Stomach smooth muscle (tissue), 2 donors: ENCODE measurements at regions not wholly inside any gene's neighbourhood (a gene's known extent, or its start where the extent isn't known, plus 50 kb on each side); places are given as distances from the start of the nearest gene placed in this dataset.
A peak's percentile ranks its signal among the peaks of the same experiment; 100 is the strongest.
"Not testable (repeated sequence)": the region's sequence is repeated elsewhere in the genome, so short reads cannot be mapped to it uniquely, and the experiment has no call there.

Experiments used
- H3K27ac ChIP-seq: one replicate; pipeline ENCODE4 v1.7.0; 2013; ENCODE audit warnings: mild to moderate bottlenecking, low read length, inconsistent platforms
- H3K27me3 ChIP-seq, 2 donors: one replicate each; pipeline ENCODE4 v1.7.0; 2013; ENCODE audit warnings: low read length in 2 of 2; ENCODE audit not compliant: insufficient read depth in 2 of 2, control insufficient read depth in 1 of 2
- H3K36me3 ChIP-seq, 2 donors: one replicate each; pipeline ENCODE4 v1.7.0; 2013; ENCODE audit warnings: low read length in 2 of 2; ENCODE audit not compliant: control insufficient read depth in 2 of 2, insufficient read depth in 2 of 2
- H3K4me1 ChIP-seq: one replicate; pipeline ENCODE4 v1.7.0; 2013; ENCODE audit warnings: low read length; ENCODE audit not compliant: control insufficient read depth, insufficient read depth
- H3K4me3 ChIP-seq, 2 donors: one replicate each; pipeline ENCODE4 v1.7.0; 2013; ENCODE audit warnings: low read length in 2 of 2
- H3K9ac ChIP-seq, 2 donors: one replicate each; pipeline ENCODE4 v1.7.0; 2013; ENCODE audit warnings: low read length in 2 of 2, mild to moderate bottlenecking in 1 of 2
- H3K9me3 ChIP-seq, 2 donors: one replicate each; pipeline ENCODE4 v1.7.0; 2013; ENCODE audit warnings: low read length in 2 of 2; ENCODE audit not compliant: control insufficient read depth in 2 of 2
- donor health status: healthy.
- donor health status: Pancreatic carcinoma.

DNA sequence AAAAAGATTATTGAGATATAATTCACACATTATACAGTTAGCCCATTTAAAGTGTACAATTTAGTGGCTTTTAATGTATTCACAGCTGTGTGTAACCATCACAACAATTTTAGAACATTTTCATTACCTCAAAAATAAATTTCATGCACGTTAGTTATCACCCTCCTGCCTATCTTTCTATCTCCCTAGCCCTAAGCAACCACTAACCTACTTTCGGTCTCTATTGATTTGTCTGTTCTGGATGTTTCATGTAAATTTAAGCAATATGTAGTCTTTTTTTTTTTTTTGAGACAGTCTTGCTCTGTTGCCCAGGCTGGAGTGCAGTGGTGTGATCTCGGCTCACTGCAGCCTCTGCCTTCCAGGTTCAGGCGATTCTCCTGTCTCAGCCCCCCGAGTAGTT, 439.4 kb downstream of the PCNX1 start:
- H3K9me3 ChIP-seq = no peaks in the 10 kb centered on the region
- no peaks in the 10 kb centered on the region for H3K4me1 ChIP-seq
- no peaks in the 10 kb centered on the region for H3K36me3 ChIP-seq
- H3K27ac ChIP-seq = no peak overlapping the region
- H3K4me3 ChIP-seq = no peak overlapping the region
- no peak overlapping the region for H3K9ac ChIP-seq
- no peaks in the 10 kb centered on the region for H3K27me3 ChIP-seq

DNA sequence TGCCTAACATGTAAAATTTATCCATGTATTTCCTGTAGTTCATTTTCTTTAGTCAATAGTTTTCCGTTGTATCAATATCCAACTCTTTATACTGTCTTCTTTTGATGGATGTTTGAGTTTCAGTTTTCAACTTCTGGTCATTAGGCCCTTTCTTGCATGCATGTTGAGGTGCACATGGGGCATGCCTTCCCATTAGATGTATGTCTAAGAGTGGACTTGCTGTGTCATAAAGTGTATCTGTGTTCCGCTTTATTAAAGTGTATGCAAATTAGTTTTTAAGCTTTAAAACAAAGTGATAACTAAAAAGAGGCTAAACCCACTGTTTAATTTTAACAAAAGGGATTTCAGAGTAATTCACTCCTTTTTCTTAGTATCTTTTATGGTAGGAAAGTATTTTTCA, 441.1 kb downstream of the PCNX1 start:
- no peak overlapping the region for H3K4me3 ChIP-seq
- H3K27ac ChIP-seq = no peak overlapping the region
- H3K4me1 ChIP-seq = no peaks in the 10 kb centered on the region
- H3K9me3 ChIP-seq = no peaks in the 10 kb centered on the region
- H3K9ac ChIP-seq = no peak overlapping the region
- no peaks in the 10 kb centered on the region for H3K36me3 ChIP-seq
- no peaks in the 10 kb centered on the region for H3K27me3 ChIP-seq

DNA sequence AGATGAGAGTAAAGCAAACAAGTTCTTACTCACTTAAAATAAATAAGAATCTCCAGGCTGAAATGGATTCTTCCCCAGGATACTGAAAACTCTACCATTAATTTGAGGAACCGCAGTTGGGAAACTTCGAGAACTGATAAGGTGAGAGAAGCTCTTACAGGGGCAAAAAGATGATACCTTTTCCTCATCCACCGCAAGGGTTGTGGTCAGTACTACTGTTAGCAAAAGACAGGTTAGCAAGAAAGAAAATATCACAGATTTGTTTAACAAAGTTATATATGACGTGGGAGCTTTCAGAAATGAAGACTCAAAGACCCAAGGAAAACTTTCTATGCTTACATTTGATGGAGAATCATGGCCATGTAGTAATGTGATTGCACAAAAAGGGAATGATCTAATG, 441.6 kb downstream of the PCNX1 start:
- Histone ChIP-seq H3K27ac (no peak overlapping the region), H3K4me3 (no peak overlapping the region), H3K9ac (no peak overlapping the region), H3K9me3 (no peaks in the 10 kb centered on the region), H3K36me3 (no peaks in the 10 kb centered on the region), H3K27me3 (no peaks in the 10 kb centered on the region), H3K4me1 (no peaks in the 10 kb centered on the region)

DNA sequence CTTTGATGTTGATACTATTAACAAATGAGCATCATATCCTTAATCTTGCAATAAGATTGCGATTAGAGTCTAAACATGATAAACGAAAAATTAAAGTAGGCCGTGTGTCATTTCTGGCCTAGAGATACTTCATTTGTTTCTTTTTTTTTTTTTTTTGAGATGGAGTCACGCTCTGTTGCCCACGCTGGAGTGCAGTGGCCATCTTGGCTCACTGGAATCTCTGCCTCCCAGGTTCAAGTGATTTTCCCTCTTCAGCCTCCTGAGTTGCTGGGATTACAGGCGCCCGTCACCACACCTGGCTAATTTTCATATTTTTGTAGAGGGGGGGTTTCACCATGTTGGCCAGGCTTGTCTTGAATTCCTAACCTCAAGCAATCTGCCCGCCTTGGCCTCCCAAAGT, 446.9 kb downstream of the PCNX1 start:
- no peak overlapping the region for H3K9ac ChIP-seq
- H3K4me1 ChIP-seq = peaks cover 28% of the 10 kb centered on the region
- H3K36me3 ChIP-seq = no peaks in the 10 kb centered on the region
- no peak overlapping the region for H3K27ac ChIP-seq
- no peak overlapping the region for H3K4me3 ChIP-seq
- H3K27me3 ChIP-seq = no peaks in the 10 kb centered on the region
- H3K9me3 ChIP-seq = no peaks in the 10 kb centered on the region

DNA sequence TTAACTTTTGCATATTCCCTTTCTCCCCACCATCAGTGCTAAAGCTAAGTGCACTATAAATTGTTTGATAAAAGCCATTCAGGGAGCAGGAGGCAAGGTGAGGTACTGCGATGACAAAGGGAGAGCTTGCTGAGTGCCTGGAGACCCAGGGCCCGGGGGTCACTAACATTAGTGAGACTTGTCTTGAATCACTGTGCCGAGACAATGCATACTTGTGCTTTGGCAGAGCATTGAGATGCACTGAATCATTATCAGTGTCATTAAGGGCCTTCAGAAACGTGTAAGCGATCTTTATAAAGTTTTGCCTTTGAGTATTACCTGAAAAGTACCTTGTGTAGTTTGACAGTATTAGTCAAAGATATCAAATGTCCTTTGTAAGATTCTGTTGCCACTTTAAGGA, 447.5 kb downstream of the PCNX1 start:
- Histone ChIP-seq H3K4me1 (peaks cover 28% of the 10 kb centered on the region), H3K27me3 (no peaks in the 10 kb centered on the region), H3K27ac (peak overlapping the region; percentile 2), H3K9me3 (no peaks in the 10 kb centered on the region), H3K36me3 (no peaks in the 10 kb centered on the region), H3K4me3 (no peak overlapping the region), H3K9ac (peak overlapping the region in 1 of 2 donors; percentile 31)

DNA sequence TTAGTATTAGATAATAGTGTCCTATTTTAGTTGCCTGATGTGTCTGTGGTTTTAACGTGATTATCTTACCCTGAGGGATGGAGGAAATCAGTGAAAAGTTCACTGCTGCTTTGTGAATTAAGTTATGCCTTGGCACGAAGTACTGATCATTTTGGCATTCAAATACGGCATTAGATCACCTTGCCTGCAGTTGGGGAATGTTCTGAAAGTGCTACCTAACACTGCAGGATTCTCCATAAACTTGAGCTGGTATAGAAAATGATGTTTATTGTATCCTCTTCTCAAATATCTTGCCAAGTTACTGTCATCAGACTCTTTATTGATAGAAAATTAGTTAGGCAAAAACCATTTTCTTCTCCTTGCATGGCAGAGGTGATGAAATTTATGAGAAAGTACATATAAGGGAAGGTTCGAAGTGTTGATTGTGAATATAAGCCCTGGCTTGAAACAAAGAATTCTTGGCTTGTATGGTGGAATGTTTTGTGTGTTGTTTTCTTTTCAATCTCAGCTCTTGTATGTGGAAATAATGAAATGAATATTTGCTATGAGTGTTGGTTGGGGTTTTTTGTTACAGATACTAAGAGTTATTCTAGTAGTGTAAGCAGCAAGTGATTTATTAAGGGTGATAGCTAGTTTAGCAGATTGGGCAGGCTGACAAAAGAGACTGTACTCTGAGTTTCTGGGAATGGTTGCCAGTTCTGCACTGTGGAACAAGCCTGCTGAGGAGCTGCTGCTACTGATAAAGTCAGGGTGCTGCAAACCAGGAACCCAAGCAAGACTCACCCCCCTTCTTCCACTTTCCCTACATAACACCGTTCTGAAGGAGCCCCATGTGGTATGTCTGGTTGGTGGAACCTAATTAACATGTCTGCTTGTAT, 448.3 kb downstream of the PCNX1 start:
- H3K27ac ChIP-seq = peak overlapping the region; percentile 2
- H3K9ac ChIP-seq = no peak overlapping the region
- peaks cover 28% of the 10 kb centered on the region for H3K4me1 ChIP-seq
- no peaks in the 10 kb centered on the region for H3K9me3 ChIP-seq
- no peaks in the 10 kb centered on the region for H3K36me3 ChIP-seq
- no peaks in the 10 kb centered on the region for H3K27me3 ChIP-seq
- peak overlapping the region in 1 of 2 donors; percentile 44 for H3K4me3 ChIP-seq

DNA sequence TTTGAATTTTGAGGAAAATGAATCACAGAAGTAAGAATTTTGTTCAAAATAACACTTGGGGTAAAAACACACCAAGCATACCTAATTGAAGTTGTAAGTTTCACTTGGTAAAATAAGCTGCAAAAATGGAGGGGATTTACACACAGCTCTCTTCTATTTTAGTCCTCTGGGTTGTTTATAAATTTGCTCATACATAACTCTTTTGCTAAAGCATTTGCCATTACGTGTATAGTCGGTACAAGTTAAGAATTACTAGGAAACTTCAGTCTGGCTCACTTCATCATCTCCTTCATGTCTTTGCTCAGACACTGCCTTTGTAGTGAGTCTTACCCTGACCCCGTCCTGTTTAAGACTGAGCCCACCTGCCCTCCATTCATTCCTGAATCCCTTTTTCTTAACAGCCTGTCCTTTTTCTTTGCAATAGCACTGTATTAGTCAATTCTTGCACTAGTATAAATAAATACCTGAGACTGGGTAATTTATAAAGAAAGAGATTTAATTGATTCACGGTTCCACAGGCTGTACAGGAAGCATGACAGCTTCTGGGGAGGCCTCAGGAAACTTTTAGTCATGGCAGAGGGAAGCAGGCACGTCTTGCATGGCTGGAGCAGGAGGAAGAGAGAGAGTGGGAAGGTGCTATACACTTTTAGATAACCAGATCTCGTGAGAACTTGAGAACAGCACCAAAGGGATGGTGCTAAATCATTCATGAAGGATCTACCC, 451.1 kb downstream of the PCNX1 start:
- H3K27ac ChIP-seq = peak overlapping the region; percentile 38
- no peak overlapping the region for H3K9ac ChIP-seq
- H3K27me3 ChIP-seq = no peaks in the 10 kb centered on the region
- H3K9me3 ChIP-seq = no peaks in the 10 kb centered on the region
- no peak overlapping the region for H3K4me3 ChIP-seq
- H3K4me1 ChIP-seq = peaks cover 28% of the 10 kb centered on the region
- no peaks in the 10 kb centered on the region for H3K36me3 ChIP-seq

DNA sequence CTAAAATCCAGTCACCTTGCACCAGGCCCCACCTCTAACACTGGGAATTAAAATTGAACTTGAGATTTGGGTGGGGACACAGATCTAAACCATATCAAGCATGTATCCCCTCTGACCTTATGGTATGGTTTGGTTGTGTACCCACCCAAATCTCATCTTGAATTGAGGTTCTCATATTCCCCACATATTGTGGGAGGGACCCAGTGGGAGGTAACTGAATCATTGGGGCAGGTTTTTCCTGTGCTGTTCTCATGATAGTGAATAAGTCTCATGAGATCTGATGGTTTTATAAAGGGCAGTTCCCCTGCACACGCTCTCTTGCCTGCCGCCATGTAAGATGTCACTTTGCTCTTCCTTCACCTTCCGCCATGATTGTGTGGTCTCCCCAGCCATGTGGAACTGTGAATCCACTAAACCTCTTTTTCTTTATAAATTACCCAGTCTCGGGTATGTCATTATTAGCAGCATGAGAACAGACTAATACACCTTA, 451.7 kb downstream of the PCNX1 start:
- H3K36me3 ChIP-seq, H3K27me3 ChIP-seq, H3K4me3 ChIP-seq, H3K9ac ChIP-seq, H3K9me3 ChIP-seq: not testable (repeated sequence)
- H3K27ac ChIP-seq = peak overlapping the region; percentile 38
- H3K4me1 ChIP-seq = peaks cover 28% of the 10 kb centered on the region

DNA sequence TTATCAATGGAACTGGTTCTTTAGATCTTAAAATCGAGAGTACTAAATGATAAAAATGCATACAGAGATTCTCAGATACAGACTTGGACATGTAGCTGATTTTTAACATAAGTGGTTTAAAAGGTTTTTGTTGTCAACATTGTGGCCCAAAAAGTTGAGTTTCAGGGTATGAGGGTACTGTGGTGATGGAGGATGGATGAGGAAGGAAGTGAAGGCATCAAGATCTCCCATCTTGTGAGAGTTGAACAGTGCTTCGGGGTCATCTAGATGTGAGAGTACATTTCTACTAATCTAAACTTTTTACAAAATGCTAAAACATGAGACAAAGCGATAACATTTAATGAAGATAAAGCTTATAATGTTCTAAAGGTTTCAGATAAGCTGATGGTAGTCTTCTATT, 452.6 kb downstream of the PCNX1 start:
- H3K4me1 ChIP-seq = peaks cover 24% of the 10 kb centered on the region
- no peaks in the 10 kb centered on the region for H3K9me3 ChIP-seq
- no peaks in the 10 kb centered on the region for H3K27me3 ChIP-seq
- no peak overlapping the region for H3K4me3 ChIP-seq
- H3K36me3 ChIP-seq = no peaks in the 10 kb centered on the region
- no peak overlapping the region for H3K27ac ChIP-seq
- H3K9ac ChIP-seq = no peak overlapping the region

DNA sequence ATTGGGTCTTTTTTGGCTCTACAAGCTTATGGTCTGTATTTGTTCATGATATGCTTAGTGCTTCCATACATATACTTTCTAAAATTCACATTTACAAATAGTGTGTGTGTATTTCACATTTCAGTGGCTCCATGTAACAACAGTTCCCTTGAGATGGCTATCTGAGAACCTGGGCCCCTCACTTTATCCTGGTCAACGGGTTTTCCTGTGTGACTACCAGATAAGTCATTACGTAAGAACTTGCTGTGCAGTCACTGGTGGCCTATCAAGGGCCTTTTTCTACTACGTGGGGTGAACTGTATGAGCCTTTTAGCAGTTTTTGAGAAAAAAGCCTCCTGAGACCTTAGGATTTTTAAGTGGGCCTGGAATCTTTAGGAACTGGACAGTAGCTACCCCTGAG, 454.1 kb downstream of the PCNX1 start:
- Histone ChIP-seq H3K9ac (no peak overlapping the region), H3K4me3 (no peak overlapping the region), H3K9me3 (no peaks in the 10 kb centered on the region), H3K4me1 (peaks cover 16% of the 10 kb centered on the region), H3K36me3 (no peaks in the 10 kb centered on the region), H3K27ac (no peak overlapping the region), H3K27me3 (no peaks in the 10 kb centered on the region)

DNA sequence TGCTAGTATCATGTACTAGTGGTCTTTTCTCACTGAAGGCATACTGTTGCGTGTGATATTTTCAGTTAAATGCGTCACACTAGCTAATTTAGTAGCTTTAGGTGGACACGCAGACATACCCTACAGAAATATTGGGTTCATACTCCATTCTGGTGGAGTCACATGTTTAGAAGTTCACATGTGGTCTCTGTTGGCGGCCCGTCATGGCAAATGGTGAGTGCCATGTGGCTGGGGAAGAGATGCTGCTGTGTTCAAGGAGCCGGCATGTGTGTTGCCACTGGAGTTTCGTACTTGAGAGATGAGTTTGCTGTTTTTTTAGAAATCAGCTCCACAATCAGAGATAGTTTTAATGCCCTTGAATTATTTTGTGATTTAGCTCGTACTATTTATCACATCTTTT, 454.6 kb downstream of the PCNX1 start:
- Histone ChIP-seq H3K9me3 (no peaks in the 10 kb centered on the region), H3K27ac (no peak overlapping the region), H3K27me3 (no peaks in the 10 kb centered on the region), H3K4me1 (peaks cover 16% of the 10 kb centered on the region), H3K4me3 (no peak overlapping the region), H3K9ac (no peak overlapping the region), H3K36me3 (no peaks in the 10 kb centered on the region)
